ENCODE measurements at regions not wholly inside any gene's neighbourhood (a gene's known extent, or its start where the extent isn't known, plus 50 kb on each side); places are given as distances from the start of the nearest gene placed in this dataset.

DNA sequence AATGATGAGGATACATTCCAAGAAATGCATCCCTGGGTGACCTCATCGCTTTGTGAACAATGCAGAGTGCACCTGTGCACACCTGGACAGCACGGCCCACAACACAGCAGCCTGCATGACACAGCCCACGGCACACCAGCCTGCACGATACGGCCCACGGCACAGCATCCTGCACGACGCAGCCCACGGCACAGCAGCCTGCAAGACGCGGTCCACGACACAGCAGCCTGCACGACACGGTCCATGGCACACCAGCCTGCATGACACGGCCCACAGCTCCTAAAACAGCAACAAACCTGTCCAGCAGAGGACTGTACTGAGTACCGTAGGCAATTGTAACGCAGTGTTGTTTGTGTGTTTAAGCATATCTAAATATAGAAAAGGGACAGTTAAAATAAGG, 134.7 kb upstream of the PPP2R2D start:
- TF ChIP-seq, protein P1, sequence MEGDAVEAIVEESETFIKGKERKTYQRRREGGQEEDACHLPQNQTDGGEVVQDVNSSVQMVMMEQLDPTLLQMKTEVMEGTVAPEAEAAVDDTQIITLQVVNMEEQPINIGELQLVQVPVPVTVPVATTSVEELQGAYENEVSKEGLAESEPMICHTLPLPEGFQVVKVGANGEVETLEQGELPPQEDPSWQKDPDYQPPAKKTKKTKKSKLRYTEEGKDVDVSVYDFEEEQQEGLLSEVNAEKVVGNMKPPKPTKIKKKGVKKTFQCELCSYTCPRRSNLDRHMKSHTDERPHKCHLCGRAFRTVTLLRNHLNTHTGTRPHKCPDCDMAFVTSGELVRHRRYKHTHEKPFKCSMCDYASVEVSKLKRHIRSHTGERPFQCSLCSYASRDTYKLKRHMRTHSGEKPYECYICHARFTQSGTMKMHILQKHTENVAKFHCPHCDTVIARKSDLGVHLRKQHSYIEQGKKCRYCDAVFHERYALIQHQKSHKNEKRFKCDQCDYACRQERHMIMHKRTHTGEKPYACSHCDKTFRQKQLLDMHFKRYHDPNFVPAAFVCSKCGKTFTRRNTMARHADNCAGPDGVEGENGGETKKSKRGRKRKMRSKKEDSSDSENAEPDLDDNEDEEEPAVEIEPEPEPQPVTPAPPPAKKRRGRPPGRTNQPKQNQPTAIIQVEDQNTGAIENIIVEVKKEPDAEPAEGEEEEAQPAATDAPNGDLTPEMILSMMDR (IDR thresholded peaks at IDR 0.05; ENCODE audit: unreplicated experiment), result no peak
- H3K36me3 Mint-ChIP-seq (ENCODE audit: insufficient read depth, unreplicated experiment), result no peaks in the 10 kb centered on the region
- DNase-seq, result no peak
- intact Hi-C loops (cut with micrococcal nuclease; ENCODE audit: unreplicated experiment), result no loop called here
- H3K9me3 Mint-ChIP-seq (ENCODE audit: low read depth, unreplicated experiment), result no peaks in the 10 kb centered on the region
- CTCF ChIA-PET, result no interaction called here
- BruUV-seq (replicated peaks), result no TSS peak
- H3K27ac Mint-ChIP-seq (ENCODE audit: unreplicated experiment), result no peak overlapping the region
- H3K4me1 Mint-ChIP-seq (ENCODE audit: low read depth, unreplicated experiment), result no peaks in the 10 kb centered on the region
- H3K4me3 Mint-ChIP-seq (ENCODE audit: low read depth, unreplicated experiment), result no peak overlapping the region
- peaks cover 42% of the 10 kb centered on the region for H3K27me3 Mint-ChIP-seq (ENCODE audit: unreplicated experiment)

DNA sequence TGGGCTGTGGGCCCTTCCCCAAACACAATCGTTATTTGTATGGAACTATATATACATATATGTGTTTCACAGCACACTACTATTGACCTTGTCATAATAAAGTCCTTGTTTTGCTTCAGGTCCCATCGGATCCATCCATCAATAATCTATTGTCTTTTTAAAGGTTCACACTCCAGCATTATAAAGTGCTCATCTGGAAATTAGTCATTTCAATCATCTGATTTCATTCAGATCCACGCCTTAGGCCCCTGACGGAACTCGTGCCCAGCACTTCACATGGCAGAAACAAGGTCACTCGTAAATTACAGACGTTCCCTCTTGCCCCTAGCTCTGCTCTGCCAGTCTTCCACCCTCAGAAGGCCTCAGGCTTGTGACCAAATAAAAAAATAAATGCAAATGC, 133.1 kb upstream of the PPP2R2D start:
- Mint-ChIP-seq H3K9me3 (ENCODE audit: low read depth, unreplicated experiment) (no peaks in the 10 kb centered on the region), H3K4me1 (ENCODE audit: low read depth, unreplicated experiment) (no peaks in the 10 kb centered on the region), H3K4me3 (ENCODE audit: low read depth, unreplicated experiment) (no peak overlapping the region), H3K27me3 (ENCODE audit: unreplicated experiment) (peaks cover 29% of the 10 kb centered on the region), H3K36me3 (ENCODE audit: insufficient read depth, unreplicated experiment) (no peaks in the 10 kb centered on the region), H3K27ac (ENCODE audit: unreplicated experiment) (no peak overlapping the region)
- CTCF ChIA-PET, result no interaction called here
- intact Hi-C loops (cut with micrococcal nuclease; ENCODE audit: unreplicated experiment), result no loop called here
- TF ChIP-seq, protein P1 (IDR thresholded peaks at IDR 0.05; ENCODE audit: unreplicated experiment), result no peak
- no peak for DNase-seq
- BruUV-seq (replicated peaks), result no TSS peak

DNA sequence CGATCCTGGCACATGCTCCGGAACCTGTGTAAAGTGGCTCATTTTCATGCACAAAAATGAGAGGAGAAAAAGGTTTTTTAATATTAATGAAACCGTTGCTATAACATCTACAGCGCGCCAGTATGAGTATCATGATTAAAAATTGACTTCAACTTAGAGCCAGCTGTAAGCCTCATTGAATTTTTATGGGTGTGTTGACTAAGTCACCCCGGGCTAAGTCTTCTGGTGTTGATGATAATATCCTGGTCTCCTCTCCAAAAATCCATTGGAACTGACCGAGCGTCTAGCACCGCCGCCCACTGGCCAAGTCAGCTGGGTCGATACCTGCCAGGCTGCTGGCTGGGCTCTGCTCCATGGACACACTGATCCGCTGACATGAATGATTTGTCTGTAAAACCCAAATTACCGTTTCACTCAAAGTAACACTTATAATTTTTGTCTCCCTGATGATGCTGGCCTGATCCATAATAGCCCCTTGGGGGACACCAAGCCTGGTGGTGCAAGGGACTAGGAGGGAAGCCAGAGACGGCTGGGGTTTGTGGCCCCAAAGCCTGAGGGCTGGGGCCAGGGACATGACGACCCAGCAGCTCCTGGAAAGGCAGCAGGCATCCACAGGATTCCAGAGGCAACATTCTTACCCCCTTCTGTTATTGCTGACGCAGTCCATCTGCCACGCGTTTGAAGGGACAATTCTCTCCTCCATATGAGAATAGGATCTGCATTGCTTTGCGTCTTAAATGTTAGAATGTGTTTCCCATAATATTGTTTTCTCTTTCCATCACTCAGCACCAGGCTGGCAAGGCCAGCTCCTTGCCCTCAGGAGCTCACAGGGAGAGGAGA, 131.0 kb upstream of the PPP2R2D start:
- H3K36me3 Mint-ChIP-seq (ENCODE audit: insufficient read depth, unreplicated experiment), result no peaks in the 10 kb centered on the region
- TF ChIP-seq, protein P1 (IDR thresholded peaks at IDR 0.05; ENCODE audit: unreplicated experiment), result no peak
- no peaks in the 10 kb centered on the region for H3K4me1 Mint-ChIP-seq (ENCODE audit: low read depth, unreplicated experiment)
- no peak for DNase-seq
- no peaks in the 10 kb centered on the region for H3K9me3 Mint-ChIP-seq (ENCODE audit: low read depth, unreplicated experiment)
- H3K27me3 Mint-ChIP-seq (ENCODE audit: unreplicated experiment), result peaks cover 23% of the 10 kb centered on the region
- H3K27ac Mint-ChIP-seq (ENCODE audit: unreplicated experiment), result no peak overlapping the region
- intact Hi-C loops (cut with micrococcal nuclease; ENCODE audit: unreplicated experiment), result no loop called here
- CTCF ChIA-PET, result no interaction called here
- no TSS peak for BruUV-seq (replicated peaks)
- H3K4me3 Mint-ChIP-seq (ENCODE audit: low read depth, unreplicated experiment), result no peak overlapping the region

DNA sequence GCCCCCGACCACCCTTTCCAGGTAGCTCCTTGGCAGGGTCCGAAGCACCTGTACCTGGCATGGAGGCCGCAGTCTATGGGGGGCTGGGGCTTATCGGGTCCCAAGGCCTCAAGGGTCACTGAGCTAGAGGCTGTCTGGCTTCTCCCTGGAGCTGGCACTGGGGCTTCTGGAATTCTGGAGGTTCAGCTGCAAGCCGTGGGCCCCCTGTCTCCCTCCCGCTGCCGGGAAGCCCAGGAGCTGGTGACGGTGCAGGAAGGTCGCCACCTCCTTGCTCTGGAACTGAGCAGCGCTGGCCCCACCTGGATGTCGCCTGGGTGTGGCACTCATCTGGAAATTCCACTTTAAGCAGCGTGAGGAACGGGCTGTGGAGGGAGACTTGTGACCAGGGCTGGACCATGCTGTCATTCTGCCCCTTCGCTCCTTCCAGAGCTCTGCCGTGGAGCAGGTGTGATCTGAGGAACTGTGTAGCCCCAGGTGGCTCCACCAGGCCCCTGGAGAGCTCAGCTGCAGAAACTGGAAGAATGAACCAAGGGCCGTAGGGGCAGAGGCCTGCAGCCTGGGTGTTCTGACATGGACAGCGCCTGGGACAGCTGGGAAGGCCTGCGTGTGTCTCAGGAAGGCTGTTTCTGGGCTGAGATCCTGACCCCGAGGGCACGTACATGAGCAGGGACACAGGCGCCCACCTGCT, 129.7 kb upstream of the PPP2R2D start:
- BruUV-seq (replicated peaks), result no TSS peak
- CTCF ChIA-PET, result no interaction called here
- H3K36me3 Mint-ChIP-seq (ENCODE audit: insufficient read depth, unreplicated experiment), result no peaks in the 10 kb centered on the region
- DNase-seq, result no peak
- intact Hi-C loops (cut with micrococcal nuclease; ENCODE audit: unreplicated experiment), result no loop called here
- no peaks in the 10 kb centered on the region for H3K9me3 Mint-ChIP-seq (ENCODE audit: low read depth, unreplicated experiment)
- TF ChIP-seq, protein P1 (IDR thresholded peaks at IDR 0.05; ENCODE audit: unreplicated experiment), result no peak
- H3K4me1 Mint-ChIP-seq (ENCODE audit: low read depth, unreplicated experiment), result no peaks in the 10 kb centered on the region
- H3K27me3 Mint-ChIP-seq (ENCODE audit: unreplicated experiment), result peaks cover 23% of the 10 kb centered on the region
- H3K4me3 Mint-ChIP-seq (ENCODE audit: low read depth, unreplicated experiment), result no peak overlapping the region
- no peak overlapping the region for H3K27ac Mint-ChIP-seq (ENCODE audit: unreplicated experiment)

Measured in Calu3 (cell line).